ENCODE measurements at regions not wholly inside any gene's neighbourhood (a gene's known extent, or its start where the extent isn't known, plus 50 kb on each side); places are given as distances from the start of the nearest gene placed in this dataset.

GRCh38 chr1:239844833-239845232 is 246.8 kb upstream of the FMN2 start:
- Histone ChIP-seq H3K4me3 (no peak overlapping the region), H3K27ac (no peak overlapping the region), H3K27me3 (no peaks in the 10 kb centered on the region), H3K4me1 (no peaks in the 10 kb centered on the region), H3K9me3 (no peaks in the 10 kb centered on the region), H3K36me3 (no peaks in the 10 kb centered on the region)
- no peak for TF ChIP-seq CTCF (IDR thresholded peaks at IDR 0.05)
- TF ChIP-seq EP300 (IDR thresholded peaks at IDR 0.05) = no peak
- no peak for TF ChIP-seq POLR2A (IDR thresholded peaks at IDR 0.05)
- TF ChIP-seq POLR2AphosphoS5 (IDR thresholded peaks at IDR 0.05) = no peak
- WGBS, 2 donors = 89 to 93% methylated on average over 1 of the region's 1 CpG
- intact Hi-C loops (cut with DNase I) = no loop called here
- DNase-seq = no peak

GRCh38 chr1:239854922-239855321 is 236.8 kb upstream of the FMN2 start:
- Histone ChIP-seq H3K4me3 (no peak overlapping the region), H3K27me3 (no peaks in the 10 kb centered on the region), H3K9me3 (no peaks in the 10 kb centered on the region), H3K27ac (no peak overlapping the region), H3K36me3 (no peaks in the 10 kb centered on the region), H3K4me1 (no peaks in the 10 kb centered on the region)
- intact Hi-C loops (cut with DNase I) = no loop called here
- TF ChIP-seq POLR2A (IDR thresholded peaks at IDR 0.05) (no peak), EP300 (IDR thresholded peaks at IDR 0.05) (no peak), POLR2AphosphoS5 (IDR thresholded peaks at IDR 0.05) (no peak), CTCF (IDR thresholded peaks at IDR 0.05) (no peak)
- 91% methylated on average over 2 of the region's 2 CpGs for WGBS, 2 donors
- no peak for DNase-seq

GRCh38 chr1:239856067-239856466 is 235.6 kb upstream of the FMN2 start:
- Histone ChIP-seq H3K27me3 (no peaks in the 10 kb centered on the region), H3K4me1 (no peaks in the 10 kb centered on the region), H3K36me3 (no peaks in the 10 kb centered on the region), H3K27ac (no peak overlapping the region), H3K4me3 (no peak overlapping the region), H3K9me3 (no peaks in the 10 kb centered on the region)
- no peak for TF ChIP-seq POLR2AphosphoS5 (IDR thresholded peaks at IDR 0.05)
- TF ChIP-seq EP300 (IDR thresholded peaks at IDR 0.05) = no peak
- TF ChIP-seq CTCF (IDR thresholded peaks at IDR 0.05) = no peak
- no peak for TF ChIP-seq POLR2A (IDR thresholded peaks at IDR 0.05)
- WGBS, 2 donors = 79 to 80% methylated on average over 6 of the region's 6 CpGs
- intact Hi-C loops (cut with DNase I) = no loop called here
- DNase-seq = no peak

GRCh38 chr1:239856924-239857323 is 234.8 kb upstream of the FMN2 start:
- Histone ChIP-seq H3K36me3 (no peaks in the 10 kb centered on the region), H3K9me3 (no peaks in the 10 kb centered on the region), H3K27ac (no peak overlapping the region), H3K27me3 (no peaks in the 10 kb centered on the region), H3K4me1 (no peaks in the 10 kb centered on the region), H3K4me3 (no peak overlapping the region)
- intact Hi-C loops (cut with DNase I) = no loop called here
- TF ChIP-seq EP300 (IDR thresholded peaks at IDR 0.05) = no peak
- TF ChIP-seq CTCF (IDR thresholded peaks at IDR 0.05) = no peak
- TF ChIP-seq POLR2A (IDR thresholded peaks at IDR 0.05) = no peak
- no peak for TF ChIP-seq POLR2AphosphoS5 (IDR thresholded peaks at IDR 0.05)
- WGBS, 2 donors = 16 to 66% methylated on average over 1 of the region's 1 CpG
- DNase-seq = no peak

GRCh38 chr1:239858057-239858456 is 233.6 kb upstream of the FMN2 start:
- Histone ChIP-seq H3K4me3 (no peak overlapping the region), H3K4me1 (no peaks in the 10 kb centered on the region), H3K9me3 (no peaks in the 10 kb centered on the region), H3K27me3 (no peaks in the 10 kb centered on the region), H3K27ac (no peak overlapping the region), H3K36me3 (no peaks in the 10 kb centered on the region)
- DNase-seq = no peak
- WGBS, 2 donors = 14 to 45% methylated on average over 4 of the region's 4 CpGs
- TF ChIP-seq CTCF (IDR thresholded peaks at IDR 0.05) (no peak), EP300 (IDR thresholded peaks at IDR 0.05) (no peak), POLR2AphosphoS5 (IDR thresholded peaks at IDR 0.05) (no peak), POLR2A (IDR thresholded peaks at IDR 0.05) (no peak)
- intact Hi-C loops (cut with DNase I) = no loop called here
